ENCODE measurements at regions not wholly inside any gene's neighbourhood (a gene's known extent, or its start where the extent isn't known, plus 50 kb on each side); places are given as distances from the start of the nearest gene placed in this dataset.

- TF ChIP-seq, protein P1, sequence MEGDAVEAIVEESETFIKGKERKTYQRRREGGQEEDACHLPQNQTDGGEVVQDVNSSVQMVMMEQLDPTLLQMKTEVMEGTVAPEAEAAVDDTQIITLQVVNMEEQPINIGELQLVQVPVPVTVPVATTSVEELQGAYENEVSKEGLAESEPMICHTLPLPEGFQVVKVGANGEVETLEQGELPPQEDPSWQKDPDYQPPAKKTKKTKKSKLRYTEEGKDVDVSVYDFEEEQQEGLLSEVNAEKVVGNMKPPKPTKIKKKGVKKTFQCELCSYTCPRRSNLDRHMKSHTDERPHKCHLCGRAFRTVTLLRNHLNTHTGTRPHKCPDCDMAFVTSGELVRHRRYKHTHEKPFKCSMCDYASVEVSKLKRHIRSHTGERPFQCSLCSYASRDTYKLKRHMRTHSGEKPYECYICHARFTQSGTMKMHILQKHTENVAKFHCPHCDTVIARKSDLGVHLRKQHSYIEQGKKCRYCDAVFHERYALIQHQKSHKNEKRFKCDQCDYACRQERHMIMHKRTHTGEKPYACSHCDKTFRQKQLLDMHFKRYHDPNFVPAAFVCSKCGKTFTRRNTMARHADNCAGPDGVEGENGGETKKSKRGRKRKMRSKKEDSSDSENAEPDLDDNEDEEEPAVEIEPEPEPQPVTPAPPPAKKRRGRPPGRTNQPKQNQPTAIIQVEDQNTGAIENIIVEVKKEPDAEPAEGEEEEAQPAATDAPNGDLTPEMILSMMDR (conservative IDR thresholded peaks at IDR 0.05; ENCODE audit: low read depth, low read length) = no peak
- TF ChIP-seq EZH2 (IDR thresholded peaks at IDR 0.05; ENCODE audit: low read length, unreplicated experiment) = no peak
Observed at GRCh38 chr16:35711958-35712357, 2252.5 kb downstream of the TP53TG3F start.

Measured in PC-3 (cell line).